Endothelial cell of umbilical vein (primary cell): ENCODE measurements at regions not wholly inside any gene's neighbourhood (a gene's known extent, or its start where the extent isn't known, plus 50 kb on each side); places are given as distances from the start of the nearest gene placed in this dataset.

Experiments
- BruUV-seq: library from RNA; stranded (reverse); fragments of 400-500 nt; replicated peaks from 2 replicates; lab custom pipeline; 2021; lab: Mats Ljungman, UMichigan
- CTCF ChIA-PET: fragments of 300-600, 350-600 bp; sonication (Branson Sonifier 250); formaldehyde crosslinking; loops from one replicate; lab custom pipeline; 2021; ENCODE audit warnings: antibody characterized with exemption, inconsistent platforms; lab: Charles Lee
- POLR2A ChIA-PET: fragments of 300-600, 350-600 bp; sonication (Branson Sonifier 250); formaldehyde crosslinking; loops from one replicate; lab custom pipeline; 2021; ENCODE audit warnings: antibody characterized with exemption, inconsistent platforms; lab: Charles Lee
- DNase-seq: peaks from one replicate; pipeline ENCODE4 v3.0.0-alpha.2; 2011; ENCODE audit warnings: low read depth, low spot score
- FAIRE-seq: peaks from 2 replicates; lab custom pipeline; 2011; peaks lifted over from hg19 to GRCh38; lab: Jason Lieb, UNC
- H2AFZ ChIP-seq: 2 replicates; pipeline ENCODE4 v1.6.0; 2012; ENCODE audit warnings: low read depth, low read length, control low read depth, inconsistent platforms
- H3K27ac ChIP-seq: 2 replicates; pipeline ENCODE4 v1.5.1; 2011; ENCODE audit warnings: low read depth, mild to moderate bottlenecking, control low read depth, low read length, moderate library complexity; ENCODE audit not compliant: insufficient read depth
- H3K27me3 ChIP-seq, 2 experiments: 2 replicates each; pipeline versions ENCODE4 v1.6.0 to v1.6.1; 2011; ENCODE audit warnings: low read length in 2 of 2, mixed read lengths in 1 of 2; ENCODE audit not compliant: control insufficient read depth in 2 of 2, insufficient read depth in 2 of 2
- H3K36me3 ChIP-seq, 2 experiments: 2 replicates in 1 of 2; 3 replicates in 1 of 2; pipeline ENCODE4 v1.5.1; 2011; ENCODE audit warnings: low read length in 2 of 2, mild to moderate bottlenecking in 1 of 2, moderate library complexity in 1 of 2; ENCODE audit not compliant: control insufficient read depth in 2 of 2, insufficient read depth in 2 of 2; ENCODE audit errors: extremely low read depth in 1 of 2
- H3K4me1 ChIP-seq: 3 replicates; pipeline ENCODE4 v1.5.1; 2011; ENCODE audit warnings: mild to moderate bottlenecking, low read length; ENCODE audit not compliant: control insufficient read depth, insufficient read depth; ENCODE audit errors: extremely low read depth
- H3K4me2 ChIP-seq: 2 replicates; pipeline ENCODE4 v1.6.1; 2011; ENCODE audit warnings: low read length, control low read depth, mixed read lengths; ENCODE audit not compliant: insufficient read depth
- H3K4me3 ChIP-seq, 3 experiments: fragments of 200-600 bp in 1 of 3; sonication (generic), shearing (Covaris generic) in 1 of 3; replicated peaks in 1 of 3; 2 replicates each; pipeline ENCODE4 v1.5.1; 2011 to 2016; ENCODE audit warnings: control low read depth in 3 of 3, low read length in 3 of 3, mild to moderate bottlenecking in 2 of 3, inconsistent platforms in 1 of 3, low read depth in 1 of 3, moderate library complexity in 1 of 3; ENCODE audit not compliant: insufficient read depth in 1 of 3
- H3K79me2 ChIP-seq: 2 replicates; pipeline ENCODE4 v1.6.0; 2012; ENCODE audit warnings: low read length, inconsistent platforms; ENCODE audit not compliant: control insufficient read depth, insufficient read depth
- H3K9ac ChIP-seq: replicated peaks from 2 replicates; pipeline ENCODE3; 2011; ENCODE audit warnings: low read length, control low read depth; ENCODE audit not compliant: insufficient read depth; ENCODE audit errors: extremely low read depth
- H3K9me1 ChIP-seq: replicated peaks from 3 replicates; pipeline ENCODE4 v1.6.0; 2011; ENCODE audit warnings: mild to moderate bottlenecking, low read length; ENCODE audit not compliant: control insufficient read depth, insufficient read depth; ENCODE audit errors: extremely low read depth
- H3K9me3 ChIP-seq: replicated peaks from 2 replicates; pipeline ENCODE4 v1.5.1; 2012; ENCODE audit warnings: low read length, inconsistent platforms; ENCODE audit not compliant: control insufficient read depth, insufficient read depth
- H4K20me1 ChIP-seq: replicated peaks from 2 replicates; pipeline ENCODE3; 2011; ENCODE audit warnings: mild to moderate bottlenecking, low read length; ENCODE audit not compliant: control insufficient read depth, insufficient read depth; ENCODE audit errors: extremely low read depth
- CTCF ChIP-seq, 2 donors: IDR thresholded peaks; 1 replicate in 1 of 2; 2 replicates in 1 of 2; pipeline ENCODE4 v1.5.1; 2011; ENCODE audit warnings: low read length in 2 of 2, mild to moderate bottlenecking in 2 of 2, moderate library complexity in 2 of 2, control low read depth in 1 of 2, inconsistent platforms in 1 of 2, low read depth in 1 of 2; ENCODE audit not compliant: insufficient read depth in 1 of 2; ENCODE audit errors: extremely low read depth in 1 of 2
- EZH2 ChIP-seq: IDR thresholded peaks from 2 replicates; pipeline ENCODE4 v1.6.1; 2012; ENCODE audit warnings: borderline replicate concordance, low read depth, mild to moderate bottlenecking, moderate library complexity, low read length, inconsistent platforms; ENCODE audit not compliant: severe bottlenecking
- FOS ChIP-seq: IDR thresholded peaks from 2 replicates; pipeline ENCODE4 v1.6.1; 2011; ENCODE audit warnings: mild to moderate bottlenecking, low read length, moderate library complexity, borderline replicate concordance; ENCODE audit not compliant: insufficient read depth
- GATA2 ChIP-seq: IDR thresholded peaks from 2 replicates; pipeline ENCODE4 v1.7.0; 2011; ENCODE audit warnings: low read depth, mild to moderate bottlenecking, moderate library complexity, mixed read lengths, low read length; ENCODE audit not compliant: insufficient read length, insufficient read depth
- JUN ChIP-seq: IDR thresholded peaks from 2 replicates; pipeline ENCODE4 v1.6.1; 2011; ENCODE audit warnings: borderline replicate concordance, low read depth; ENCODE audit not compliant: insufficient read length, insufficient read depth
- MYC ChIP-seq: IDR thresholded peaks from one replicate; pipeline ENCODE4 v1.6.1; 2011; ENCODE audit warnings: mild to moderate bottlenecking, low read depth, low read length
- POLR2A ChIP-seq: IDR thresholded peaks from 2 replicates; pipeline ENCODE4 v1.6.1; 2012; ENCODE audit warnings: low read depth, mild to moderate bottlenecking, control low read depth, low read length
- POLR2AphosphoS5 ChIP-seq: IDR thresholded peaks from 2 replicates; pipeline ENCODE4 v1.6.1; 2012; ENCODE audit warnings: low read depth, mild to moderate bottlenecking, control low read depth, low read length, moderate library complexity; ENCODE audit not compliant: insufficient read depth
- dilution Hi-C: fragments of 300-500 bp; cut with MboI; formaldehyde crosslinking; loops from one replicate; pipeline ENCODE4 v1.15.0; 2019; ENCODE audit warnings: low sequenced_read_pairs; ENCODE audit not compliant: extremely low pct_ligation_motif_present
- intact Hi-C: fragments of 100-400 bp; cut with micrococcal nuclease; formaldehyde crosslinking; loops from one replicate; pipeline ENCODE4 v1.10.0; 2022
- TF ChIP-seq, protein P1 (sequence below): IDR thresholded peaks from 2 replicates; pipeline ENCODE4 v1.6.1; 2011; ENCODE audit not compliant: insufficient read depth, insufficient read length

DNA sequence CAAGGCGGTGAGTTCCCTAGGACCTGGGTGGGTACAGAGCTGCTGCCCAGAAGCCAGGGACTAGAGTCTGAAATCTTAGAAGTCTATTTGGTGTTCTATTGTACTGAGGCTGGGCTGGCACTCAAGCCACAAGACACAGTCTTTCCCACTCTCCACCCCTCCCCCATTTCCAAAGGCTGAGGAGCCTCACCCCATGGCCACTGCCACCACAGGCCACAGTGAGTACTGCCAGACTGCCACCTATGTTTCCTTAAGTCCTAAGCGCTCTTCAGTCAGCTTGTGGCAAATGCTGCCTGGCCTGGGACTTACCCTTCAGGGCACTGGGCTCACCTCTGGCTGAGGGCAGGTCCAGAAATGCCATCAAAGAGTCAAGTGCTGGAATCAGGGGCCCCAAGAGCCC is 469.3 kb downstream of the HAO1 start:
- Histone ChIP-seq H3K9me3 (no peaks in the 10 kb centered on the region), H4K20me1 (no peaks in the 10 kb centered on the region), H2AFZ (no peak overlapping the region), H3K27me3 (no peaks in the 10 kb centered on the region), H3K9ac (no peak overlapping the region), H3K4me3 (no peak overlapping the region), H3K79me2 (no peaks in the 10 kb centered on the region), H3K27ac (no peak overlapping the region), H3K9me1 (no peaks in the 10 kb centered on the region), H3K4me1 (no peaks in the 10 kb centered on the region), H3K36me3 (no peaks in the 10 kb centered on the region), H3K4me2 (no peak overlapping the region)
- no TSS peak for BruUV-seq
- no peak for TF ChIP-seq MYC
- no peak for TF ChIP-seq FOS
- no peak for TF ChIP-seq POLR2A
- TF ChIP-seq, protein P1, sequence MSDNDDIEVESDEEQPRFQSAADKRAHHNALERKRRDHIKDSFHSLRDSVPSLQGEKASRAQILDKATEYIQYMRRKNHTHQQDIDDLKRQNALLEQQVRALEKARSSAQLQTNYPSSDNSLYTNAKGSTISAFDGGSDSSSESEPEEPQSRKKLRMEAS, result no peak
- no peak for TF ChIP-seq JUN
- no peak for TF ChIP-seq POLR2AphosphoS5
- TF ChIP-seq GATA2, result no peak
- no peak for TF ChIP-seq CTCF (IDR thresholded peaks at IDR 0.05; ENCODE audit: extremely low read depth in 1 of 2, insufficient read depth in 1 of 2, low read depth in 1 of 2, low read length in 2 of 2)
- TF ChIP-seq EZH2, result no peak
- POLR2A ChIA-PET, result no interaction called here
- FAIRE-seq, result no peak
- dilution Hi-C loops, result no loop called here
- no peak for DNase-seq
- intact Hi-C loops, result no loop called here
- CTCF ChIA-PET, result no interaction called here
